ENCODE measurements at regions not wholly inside any gene's neighbourhood (a gene's known extent, or its start where the extent isn't known, plus 50 kb on each side); places are given as distances from the start of the nearest gene placed in this dataset.

DNA sequence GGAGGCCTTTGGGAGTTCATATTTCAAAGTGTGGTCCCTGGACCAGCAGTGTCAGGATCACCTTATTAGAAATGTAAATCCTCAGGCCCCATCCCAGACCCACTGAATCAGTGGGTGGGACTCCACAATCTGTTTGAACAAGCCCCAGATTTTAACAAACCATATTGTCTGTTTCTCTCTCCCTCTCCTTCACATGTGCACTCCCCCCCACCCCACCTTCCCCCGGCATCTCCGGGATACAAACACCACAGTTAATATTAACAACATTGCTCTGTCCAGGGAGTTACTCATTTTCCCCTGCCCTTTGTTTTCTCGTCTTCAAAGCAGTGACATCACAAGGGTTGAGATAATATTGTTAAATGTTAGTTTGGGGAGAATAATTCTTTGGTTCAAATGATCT lies 127.3 kb downstream of the KATNIP start:
- peaks cover 6% of the 10 kb centered on the region for H3K9me3 ChIP-seq (ENCODE audit: control insufficient read depth, low read length)
- peaks cover 4% of the 10 kb centered on the region for H3K9me3 Mint-ChIP-seq
- H3K36me3 ChIP-seq (ENCODE audit: control insufficient read depth, insufficient read depth, low read length) = peaks cover 37% of the 10 kb centered on the region
- H3K36me3 Mint-ChIP-seq (ENCODE audit: low read depth) = peaks cover 53% of the 10 kb centered on the region
- TF ChIP-seq CTCF (conservative IDR thresholded peaks at IDR 0.05) = no peak
- no peaks in the 10 kb centered on the region for H3K27me3 ChIP-seq (ENCODE audit: control insufficient read depth, insufficient read depth, low read length, poor library complexity, severe bottlenecking)
- no peak overlapping the region for H3K9ac ChIP-seq (ENCODE audit: extremely low read depth, low read length, poor library complexity, severe bottlenecking)
- no peak for DNase-seq
- 89% methylated on average over 2 of the region's 3 CpGs; no CpG with 5 or more reads in 1 of the 2 experiments for WGBS, 2 experiments (ENCODE audit: insufficient coverage in 1 of 2, insufficient read length in 1 of 2)
- no peaks in the 10 kb centered on the region for H3K27me3 Mint-ChIP-seq (ENCODE audit: insufficient read depth)
- H3K4me1 Mint-ChIP-seq = peaks cover 4% of the 10 kb centered on the region
- no peak overlapping the region for H3K27ac ChIP-seq (ENCODE audit: low read depth, low read length)
- H3K27ac Mint-ChIP-seq = no peak overlapping the region
- H3K4me3 ChIP-seq (ENCODE audit: low read length) = no peak overlapping the region
- H3K4me3 Mint-ChIP-seq = no peak overlapping the region
- H3K4me1 ChIP-seq (ENCODE audit: control insufficient read depth, insufficient read depth, low read length) = no peaks in the 10 kb centered on the region

GRCh38 chr16:27678955-27679354 lies 129.0 kb downstream of the KATNIP start:
- H3K36me3 Mint-ChIP-seq (ENCODE audit: low read depth) = peaks cover 59% of the 10 kb centered on the region
- no peak for DNase-seq
- WGBS, 2 experiments (ENCODE audit: insufficient coverage in 1 of 2, insufficient read length in 1 of 2) = 89 to 100% methylated on average over 3 of the region's 3 CpGs

DNA sequence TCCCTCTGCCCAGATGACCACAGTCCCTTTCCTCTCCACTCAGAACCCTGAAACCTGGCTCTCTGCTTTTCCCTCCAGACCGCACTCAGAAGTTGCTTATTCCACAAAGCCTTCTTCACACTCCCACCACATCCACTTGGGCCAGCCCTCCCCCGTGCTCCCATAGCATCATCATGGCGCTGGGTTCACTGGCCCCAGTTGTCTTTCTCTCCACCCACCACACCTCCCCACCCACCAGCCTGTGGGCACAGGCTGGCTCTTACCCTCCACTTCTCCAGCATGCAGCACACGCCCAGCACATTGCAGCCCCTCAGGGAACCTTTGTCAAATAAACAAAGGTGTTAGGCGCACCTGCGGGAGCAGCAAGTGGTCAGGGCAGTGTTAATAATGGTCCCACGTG lies 130.0 kb downstream of the KATNIP start:
- peak overlapping the region; percentile 48 for H3K27ac Mint-ChIP-seq
- Histone ChIP-seq H3K27me3 (ENCODE audit: control insufficient read depth, insufficient read depth, low read length, poor library complexity, severe bottlenecking) (no peaks in the 10 kb centered on the region), H3K9ac (ENCODE audit: extremely low read depth, low read length, poor library complexity, severe bottlenecking) (no peak overlapping the region), H3K9me3 (ENCODE audit: control insufficient read depth, low read length) (no peaks in the 10 kb centered on the region), H3K4me1 (ENCODE audit: control insufficient read depth, insufficient read depth, low read length) (no peaks in the 10 kb centered on the region), H3K4me3 (ENCODE audit: low read length) (no peak overlapping the region), H3K36me3 (ENCODE audit: control insufficient read depth, insufficient read depth, low read length) (peaks cover 28% of the 10 kb centered on the region), H3K27ac (ENCODE audit: low read depth, low read length) (no peak overlapping the region)
- peaks cover 4% of the 10 kb centered on the region for H3K4me1 Mint-ChIP-seq
- TF ChIP-seq CTCF (conservative IDR thresholded peaks at IDR 0.05) = no peak
- H3K36me3 Mint-ChIP-seq (ENCODE audit: low read depth) = peaks cover 52% of the 10 kb centered on the region
- 82 to 89% methylated on average over 3 to 7 of the region's 7 CpGs for WGBS, 2 experiments (ENCODE audit: insufficient coverage in 1 of 2, insufficient read length in 1 of 2)
- H3K9me3 Mint-ChIP-seq = peaks cover under 1% of the 10 kb centered on the region
- H3K4me3 Mint-ChIP-seq = no peak overlapping the region
- no peaks in the 10 kb centered on the region for H3K27me3 Mint-ChIP-seq (ENCODE audit: insufficient read depth)
- DNase-seq = no peak

More at GRCh38 chr16:27678955-27679354, 129.0 kb downstream of the KATNIP start:
- Histone ChIP-seq H3K27ac (ENCODE audit: low read depth, low read length) (no peak overlapping the region), H3K36me3 (ENCODE audit: control insufficient read depth, insufficient read depth, low read length) (peaks cover 34% of the 10 kb centered on the region), H3K9ac (ENCODE audit: extremely low read depth, low read length, poor library complexity, severe bottlenecking) (no peak overlapping the region), H3K4me1 (ENCODE audit: control insufficient read depth, insufficient read depth, low read length) (no peaks in the 10 kb centered on the region), H3K4me3 (ENCODE audit: low read length) (no peak overlapping the region), H3K27me3 (ENCODE audit: control insufficient read depth, insufficient read depth, low read length, poor library complexity, severe bottlenecking) (no peaks in the 10 kb centered on the region), H3K9me3 (ENCODE audit: control insufficient read depth, low read length) (peaks cover 6% of the 10 kb centered on the region)
- Mint-ChIP-seq H3K9me3 (peaks cover 4% of the 10 kb centered on the region), H3K4me3 (no peak overlapping the region), H3K4me1 (peaks cover 4% of the 10 kb centered on the region), H3K27me3 (ENCODE audit: insufficient read depth) (no peaks in the 10 kb centered on the region), H3K27ac (no peak overlapping the region)
- no peak for TF ChIP-seq CTCF (conservative IDR thresholded peaks at IDR 0.05)
